Astrocyte of the spinal cord (primary cell): ENCODE measurements at regions not wholly inside any gene's neighbourhood (a gene's known extent, or its start where the extent isn't known, plus 50 kb on each side); places are given as distances from the start of the nearest gene placed in this dataset.
"Not testable (repeated sequence)": the region's sequence is repeated elsewhere in the genome, so short reads cannot be mapped to it uniquely, and the experiment has no call there.

Experiments used
- DNase-seq: peaks from one replicate; pipeline ENCODE4 v3.0.0; 2011; ENCODE audit warnings: low read depth, low spot score
- H3K4me3 ChIP-seq: 2 replicates; pipeline ENCODE4 v1.5.1; 2011; ENCODE audit warnings: low read depth, mild to moderate bottlenecking, low read length, moderate library complexity
- in situ Hi-C: cut with HindIII; loops from 2 replicates; pipeline ENCODE4 v1.10.0; 2017; ENCODE audit warnings: low sequenced_read_pairs
- TF ChIP-seq, protein P1 (sequence below): IDR thresholded peaks from 2 replicates; pipeline ENCODE4 v1.5.1; 2012; ENCODE audit warnings: low read depth, mild to moderate bottlenecking, low read length, inconsistent platforms

DNA sequence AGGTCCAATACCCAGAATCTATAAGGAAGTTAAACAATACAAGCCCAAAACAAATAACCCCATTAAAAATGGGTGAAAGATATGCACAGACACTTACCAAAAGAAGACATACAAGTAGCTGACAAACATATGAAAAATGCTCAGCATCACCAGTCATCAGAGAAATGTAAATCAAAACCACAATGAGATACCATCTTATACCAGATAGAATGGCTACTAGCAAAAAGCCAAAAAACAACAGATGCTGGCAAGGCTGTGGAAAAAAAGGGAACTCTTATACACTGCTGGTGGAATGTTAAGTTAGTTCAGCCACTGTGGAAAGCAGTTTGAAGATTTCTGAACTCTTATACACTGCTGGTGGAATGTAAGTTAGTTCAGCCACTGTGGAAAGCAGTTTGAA is 331.1 kb downstream of the KIF20B start:
- TF ChIP-seq, protein P1, sequence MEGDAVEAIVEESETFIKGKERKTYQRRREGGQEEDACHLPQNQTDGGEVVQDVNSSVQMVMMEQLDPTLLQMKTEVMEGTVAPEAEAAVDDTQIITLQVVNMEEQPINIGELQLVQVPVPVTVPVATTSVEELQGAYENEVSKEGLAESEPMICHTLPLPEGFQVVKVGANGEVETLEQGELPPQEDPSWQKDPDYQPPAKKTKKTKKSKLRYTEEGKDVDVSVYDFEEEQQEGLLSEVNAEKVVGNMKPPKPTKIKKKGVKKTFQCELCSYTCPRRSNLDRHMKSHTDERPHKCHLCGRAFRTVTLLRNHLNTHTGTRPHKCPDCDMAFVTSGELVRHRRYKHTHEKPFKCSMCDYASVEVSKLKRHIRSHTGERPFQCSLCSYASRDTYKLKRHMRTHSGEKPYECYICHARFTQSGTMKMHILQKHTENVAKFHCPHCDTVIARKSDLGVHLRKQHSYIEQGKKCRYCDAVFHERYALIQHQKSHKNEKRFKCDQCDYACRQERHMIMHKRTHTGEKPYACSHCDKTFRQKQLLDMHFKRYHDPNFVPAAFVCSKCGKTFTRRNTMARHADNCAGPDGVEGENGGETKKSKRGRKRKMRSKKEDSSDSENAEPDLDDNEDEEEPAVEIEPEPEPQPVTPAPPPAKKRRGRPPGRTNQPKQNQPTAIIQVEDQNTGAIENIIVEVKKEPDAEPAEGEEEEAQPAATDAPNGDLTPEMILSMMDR: no peak
- in situ Hi-C loops: no loop called here
- no peak overlapping the region for H3K4me3 ChIP-seq
- no peak for DNase-seq

DNA sequence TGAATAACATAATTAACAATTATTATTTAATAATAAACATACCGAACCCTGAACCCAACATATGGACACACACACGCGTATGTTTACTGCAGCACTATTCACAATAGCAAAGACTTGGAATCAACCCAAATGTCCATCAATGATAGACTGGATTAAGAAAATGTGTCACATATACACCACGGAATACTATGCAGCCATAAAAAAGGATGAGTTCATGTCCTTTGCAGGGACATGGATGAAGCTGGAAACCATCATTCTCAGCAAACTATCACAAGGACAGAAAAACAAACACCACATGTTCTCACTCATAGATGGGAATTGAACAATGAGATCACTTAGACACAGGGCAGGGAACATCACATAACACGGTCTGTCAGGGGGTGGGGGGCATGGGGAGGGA is 333.5 kb downstream of the KIF20B start:
- H3K4me3 ChIP-seq, DNase-seq, in situ Hi-C loops: not testable (repeated sequence)

DNA sequence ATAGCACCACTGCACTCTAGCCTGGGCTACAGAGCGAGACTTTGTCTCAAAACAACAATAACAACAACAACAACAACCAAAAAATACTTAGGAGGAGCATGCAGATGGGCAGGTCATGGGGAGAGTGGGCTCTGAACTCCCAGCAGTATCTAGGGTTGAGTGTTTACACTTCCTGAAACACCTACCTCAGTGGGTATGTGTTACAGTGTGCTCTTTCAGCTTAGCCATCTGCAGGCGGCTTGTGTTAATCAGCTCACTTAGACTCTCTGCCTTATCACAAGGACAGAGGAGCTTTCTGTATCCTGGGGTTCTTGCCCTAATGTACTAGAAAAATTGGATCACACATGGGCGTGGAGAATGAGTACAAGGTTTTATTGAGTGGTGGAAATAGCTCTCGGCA is 340.2 kb downstream of the KIF20B start:
- TF ChIP-seq, protein P1: no peak
- H3K4me3 ChIP-seq: no peak overlapping the region
- no peak for DNase-seq
- in situ Hi-C loops: no loop called here

- no peak overlapping the region for H3K4me3 ChIP-seq
- TF ChIP-seq, protein P1: no peak
- in situ Hi-C loops: no loop called here
- no peak for DNase-seq
Measured at GRCh38 chr10:90042075-90042474, 340.7 kb downstream of the KIF20B start.

- H3K4me3 ChIP-seq: no peak overlapping the region
- peak; percentile 3 for DNase-seq
- in situ Hi-C loops: no loop called here
- TF ChIP-seq, protein P1: no peak
Measured at GRCh38 chr10:90047243-90047729, 345.9 kb downstream of the KIF20B start.

DNA sequence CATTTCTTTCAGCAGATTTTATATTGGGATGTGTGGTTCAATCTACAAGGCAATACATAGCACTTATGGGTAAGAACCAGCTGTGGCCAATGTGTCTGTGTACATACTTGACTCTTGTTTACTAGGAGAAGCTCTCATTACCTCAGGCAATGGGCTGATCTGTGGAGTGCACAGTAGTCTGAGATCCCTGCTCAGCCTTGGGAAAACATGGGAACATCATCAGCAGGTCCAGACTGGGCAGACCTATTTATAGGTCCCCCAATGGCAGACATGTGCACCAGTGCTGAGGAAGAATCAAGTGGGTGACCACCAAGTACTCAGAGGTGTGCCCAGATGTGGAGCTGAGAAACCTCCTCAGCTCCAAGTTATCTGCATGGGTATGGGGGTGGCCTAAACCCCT is 349.7 kb downstream of the KIF20B start:
- TF ChIP-seq, protein P1: no peak
- H3K4me3 ChIP-seq: no peak overlapping the region
- DNase-seq: no peak
- in situ Hi-C loops: no loop called here

DNA sequence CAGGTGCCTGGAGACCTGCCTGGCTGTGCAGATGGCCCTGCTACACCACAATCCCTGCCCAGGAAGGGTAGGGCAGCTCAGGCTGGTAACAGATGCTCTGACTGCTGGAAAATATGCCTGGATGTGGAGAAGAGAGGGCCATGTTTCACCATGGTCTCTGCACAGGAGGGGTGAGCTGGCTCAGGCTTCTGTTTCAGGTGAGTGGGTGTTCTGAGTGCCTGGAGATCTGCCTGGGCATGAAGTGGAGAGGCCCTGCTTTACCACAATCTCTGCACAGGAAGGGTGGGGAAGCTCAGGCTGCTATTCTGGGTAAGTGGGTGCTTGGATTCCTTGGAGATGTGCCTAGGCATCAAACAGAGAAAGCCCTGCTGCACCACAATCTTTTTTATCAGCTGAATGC is 350.1 kb downstream of the KIF20B start:
- no peak overlapping the region for H3K4me3 ChIP-seq
- TF ChIP-seq, protein P1: no peak
- no peak for DNase-seq
- in situ Hi-C loops: no loop called here
